ENCODE measurements at regions not wholly inside any gene's neighbourhood (a gene's known extent, or its start where the extent isn't known, plus 50 kb on each side); places are given as distances from the start of the nearest gene placed in this dataset.

- TF ChIP-seq CTCF (IDR thresholded peaks at IDR 0.05; ENCODE audit: borderline replicate concordance, extremely low read depth, low read length, poor library complexity, severe bottlenecking) (no peak), EZH2 (IDR thresholded peaks at IDR 0.05; ENCODE audit: borderline replicate concordance, low read depth, low read length, severe bottlenecking) (no peak)
Observed at GRCh38 chr7:24169077-24169624, 114.8 kb upstream of the NPY start.

Measured in DND-41 (cell line).